Nephron progenitor cell (in vitro differentiated cells): ENCODE measurements at regions not wholly inside any gene's neighbourhood (a gene's known extent, or its start where the extent isn't known, plus 50 kb on each side); places are given as distances from the start of the nearest gene placed in this dataset.

Source experiments
- DNase-seq: peaks from one replicate; pipeline ENCODE4 v3.0.0; 2021
- H3K27ac Mint-ChIP-seq: 2 replicates; pipeline ENCODE4 v1.8.0; 2021; ENCODE audit warnings: mild to moderate bottlenecking, moderate library complexity, mixed read lengths
- H3K27me3 Mint-ChIP-seq: 2 replicates; pipeline ENCODE4 v1.8.0; 2021; ENCODE audit warnings: mild to moderate bottlenecking, low read depth, mixed read lengths; ENCODE audit not compliant: poor library complexity
- H3K36me3 Mint-ChIP-seq: 2 replicates; pipeline ENCODE4 v1.8.0; 2021; ENCODE audit warnings: low read depth, mixed read lengths
- H3K4me1 Mint-ChIP-seq: 2 replicates; pipeline ENCODE4 v1.8.0; 2021; ENCODE audit warnings: mixed read lengths
- H3K4me3 Mint-ChIP-seq: 2 replicates; pipeline ENCODE4 v1.8.0; 2021; ENCODE audit warnings: mild to moderate bottlenecking, moderate library complexity, mixed read lengths
- H3K9me3 Mint-ChIP-seq: 2 replicates; pipeline ENCODE4 v1.8.0; 2021; ENCODE audit warnings: mild to moderate bottlenecking, moderate library complexity, mixed read lengths
- CTCF ChIP-seq: fragments of 200-600 bp; sonication (generic); IDR thresholded peaks from 2 replicates; pipeline ENCODE4 v1.5.0; 2021; ENCODE audit warnings: antibody characterized with exemption

DNA sequence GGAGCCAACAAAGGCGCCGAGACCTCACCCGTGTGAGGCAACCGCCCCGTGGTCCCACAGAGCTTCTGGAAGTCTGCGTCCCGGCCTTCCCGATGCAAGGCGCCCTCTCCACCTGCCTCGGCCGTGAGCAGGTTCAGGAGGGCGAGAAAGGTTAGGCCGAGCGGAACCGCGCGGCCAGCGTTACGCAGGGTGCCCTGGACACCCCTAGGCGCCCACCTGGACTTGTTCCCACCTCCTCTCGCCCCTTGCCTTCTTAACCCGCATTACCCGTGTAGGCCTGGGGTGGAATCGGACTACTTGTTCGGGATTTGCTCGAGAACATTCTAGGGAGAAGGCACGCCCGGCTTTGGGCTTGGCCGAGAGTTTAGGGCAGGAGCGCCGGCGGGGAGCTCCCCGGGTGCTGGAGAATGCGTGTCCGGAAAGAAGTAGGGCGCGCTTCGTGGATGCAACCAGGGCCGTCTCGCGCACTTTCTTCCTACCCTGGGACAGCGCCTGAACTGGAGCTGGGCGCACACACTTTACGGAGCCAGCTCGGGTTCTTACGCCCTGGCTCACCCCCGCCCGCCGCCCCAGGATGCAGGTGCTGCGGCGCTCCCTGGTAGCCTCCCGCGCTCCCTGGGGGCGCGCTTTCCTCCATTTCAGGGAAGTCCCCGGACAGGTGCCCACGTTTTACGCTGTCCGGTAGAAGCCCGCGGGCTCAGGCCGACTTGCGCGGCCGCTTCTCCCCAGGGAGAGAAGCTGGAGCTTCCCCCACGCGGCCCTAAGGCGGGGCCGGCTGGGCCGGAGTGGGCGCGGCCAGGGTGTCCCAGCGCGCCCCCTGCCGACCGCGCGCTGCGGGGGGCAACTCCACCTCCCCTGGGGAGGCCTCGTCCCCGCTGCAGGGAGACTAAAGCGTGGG is 74.5 kb downstream of the INSIG1 start:
- TF ChIP-seq CTCF = peak; percentile 28
- H3K27ac Mint-ChIP-seq = no peak overlapping the region
- H3K4me3 Mint-ChIP-seq = no peak overlapping the region
- peaks cover 91% of the 10 kb centered on the region for H3K27me3 Mint-ChIP-seq
- peaks cover 21% of the 10 kb centered on the region for H3K4me1 Mint-ChIP-seq
- DNase-seq = no peak
- peaks cover 13% of the 10 kb centered on the region for H3K9me3 Mint-ChIP-seq
- no peaks in the 10 kb centered on the region for H3K36me3 Mint-ChIP-seq

- DNase-seq = no peak
- Mint-ChIP-seq H3K4me3 (peak overlapping the region; percentile 25), H3K9me3 (peaks cover 13% of the 10 kb centered on the region), H3K27me3 (peaks cover 98% of the 10 kb centered on the region), H3K36me3 (no peaks in the 10 kb centered on the region), H3K27ac (no peak overlapping the region), H3K4me1 (peaks cover 21% of the 10 kb centered on the region)
- TF ChIP-seq CTCF = no peak
Observed at GRCh38 chr7:155372782-155373358, 75.2 kb downstream of the INSIG1 start.

DNA sequence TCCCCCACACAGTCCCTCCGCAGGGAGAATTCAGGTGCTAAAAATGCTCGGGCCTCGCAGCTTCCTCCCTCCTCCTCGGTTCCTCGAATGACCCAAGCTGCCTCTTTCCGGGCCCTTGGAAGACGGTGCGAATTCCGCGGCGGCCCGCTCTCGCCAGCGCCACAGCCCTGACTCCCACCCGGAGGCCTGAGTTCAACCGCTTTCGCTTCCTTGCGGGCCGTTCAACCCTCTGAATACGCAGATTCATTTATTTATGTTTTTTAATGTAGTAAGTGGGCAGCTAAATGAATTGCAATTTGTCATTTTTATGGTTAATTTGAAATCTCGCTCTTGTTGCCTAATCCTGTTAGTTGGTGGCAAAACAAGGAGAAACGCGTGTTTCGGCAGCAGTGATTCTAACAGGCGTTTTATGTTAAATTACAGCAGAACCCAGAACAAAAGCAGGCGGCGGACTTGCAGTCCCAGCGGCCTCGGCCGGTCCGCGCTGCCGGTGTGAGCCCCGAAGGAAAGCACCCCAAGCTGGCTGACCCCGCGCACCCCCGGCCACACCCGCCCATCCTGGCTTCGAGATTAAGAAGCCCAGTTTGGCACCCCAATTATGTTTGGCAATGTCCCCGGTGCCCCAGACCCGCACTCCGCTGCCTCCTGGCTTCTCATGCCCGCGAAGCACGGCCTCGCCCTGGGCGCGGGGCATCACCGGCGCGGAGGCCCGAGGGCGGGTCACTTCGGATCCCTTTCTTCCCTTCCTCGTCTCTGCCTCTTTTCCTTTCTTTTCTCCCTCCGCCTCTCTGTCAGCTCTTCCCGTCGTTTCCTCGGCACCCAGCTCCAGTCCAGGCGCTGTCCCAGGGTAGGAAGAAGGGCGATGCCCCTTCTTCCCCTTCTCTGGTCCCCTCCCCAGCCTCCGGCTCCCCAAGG is 75.9 kb downstream of the INSIG1 start:
- no peak for TF ChIP-seq CTCF
- Mint-ChIP-seq H3K4me1 (peaks cover 21% of the 10 kb centered on the region), H3K4me3 (peak overlapping the region; percentile 25), H3K27ac (no peak overlapping the region), H3K36me3 (no peaks in the 10 kb centered on the region), H3K27me3 (peaks cover 100% of the 10 kb centered on the region), H3K9me3 (peaks cover 7% of the 10 kb centered on the region)
- DNase-seq = no peak

DNA sequence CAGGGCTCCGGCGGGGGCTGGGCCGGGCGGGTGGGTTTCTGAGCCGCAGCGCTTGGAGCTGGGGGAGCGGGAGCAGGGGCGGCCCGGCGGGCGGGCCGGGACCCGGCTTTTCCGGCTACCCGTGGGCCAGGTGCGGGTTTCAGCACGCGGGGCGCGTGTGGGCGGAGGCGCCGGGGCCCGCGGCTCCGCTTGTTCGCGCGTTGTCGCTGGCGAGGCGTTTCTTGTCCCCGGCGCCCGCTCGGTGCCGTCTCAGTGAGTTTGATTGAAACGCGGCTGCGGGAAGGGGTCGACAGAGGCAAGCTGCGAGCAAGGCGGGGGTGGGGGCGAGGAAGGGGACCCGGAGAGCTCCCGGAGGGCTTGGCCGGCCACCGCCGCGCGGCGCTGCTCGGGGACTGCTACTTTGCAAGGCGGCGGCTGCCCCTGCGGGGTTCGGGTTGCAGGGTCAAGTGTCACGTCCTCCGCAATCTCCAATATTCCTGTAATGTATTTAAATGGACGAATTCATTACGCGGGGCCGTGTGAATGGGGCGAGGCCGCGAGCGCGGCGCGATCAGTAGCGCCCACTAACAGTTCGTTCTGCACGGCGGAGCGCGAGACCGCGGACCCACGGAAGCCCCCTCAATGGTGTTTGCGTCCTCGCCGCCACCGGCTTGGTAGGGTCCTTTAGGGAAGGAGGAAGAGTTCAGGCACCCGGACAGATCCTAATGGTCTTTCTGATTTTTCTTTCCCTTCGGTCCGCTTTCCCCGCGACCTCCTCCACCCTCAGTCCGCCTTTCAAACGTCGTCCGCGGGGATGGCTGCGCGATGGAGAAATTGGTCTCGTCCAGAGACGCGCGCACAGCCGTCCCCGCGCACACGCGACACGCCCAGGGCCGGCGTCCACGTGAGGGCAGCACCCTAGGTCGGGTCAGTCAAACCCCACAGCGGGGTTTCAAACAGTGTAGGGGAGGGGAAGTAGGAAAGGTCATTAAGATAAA is 76.9 kb downstream of the INSIG1 start:
- Mint-ChIP-seq H3K4me3 (peak overlapping the region; percentile 48), H3K4me1 (peaks cover 21% of the 10 kb centered on the region), H3K9me3 (no peaks in the 10 kb centered on the region), H3K27me3 (peaks cover 100% of the 10 kb centered on the region), H3K27ac (no peak overlapping the region), H3K36me3 (no peaks in the 10 kb centered on the region)
- TF ChIP-seq CTCF = no peak
- peak; percentile 49 for DNase-seq
